ENCODE measurements at regions not wholly inside any gene's neighbourhood (a gene's known extent, or its start where the extent isn't known, plus 50 kb on each side); places are given as distances from the start of the nearest gene placed in this dataset.

- Histone ChIP-seq H3K36me3 (no peaks in the 10 kb centered on the region), H3F3A (ENCODE audit: low read depth) (no peaks in the 10 kb centered on the region), H3K4me1 (peaks cover 5% of the 10 kb centered on the region), H3K4me2 (no peak overlapping the region), H3K27me3 (no peaks in the 10 kb centered on the region), H3K27ac (no peak overlapping the region), H3K9ac (no peak overlapping the region), H2AFZ (replicated peaks) (no peak overlapping the region), H3K4me3 (no peak overlapping the region), H4K20me1 (ENCODE audit: low read depth) (no peaks in the 10 kb centered on the region), H3K79me2 (ENCODE audit: low read depth) (no peaks in the 10 kb centered on the region), H3K9me3 (ENCODE audit: low read depth) (no peaks in the 10 kb centered on the region)
- Mint-ChIP-seq H3K27me3 (ENCODE audit: insufficient read depth, low read depth) (peaks cover 4% of the 10 kb centered on the region), H3K27ac (no peak overlapping the region), H3K4me1 (peaks cover 13% of the 10 kb centered on the region), H3K36me3 (no peaks in the 10 kb centered on the region), H3K9me3 (no peaks in the 10 kb centered on the region), H3K4me3 (no peak overlapping the region)
- TF ChIP-seq EZH2phosphoT487 (IDR thresholded peaks at IDR 0.05) (no peak), CTCF (IDR thresholded peaks at IDR 0.05) (no peak), EZH2 (IDR thresholded peaks at IDR 0.05) (no peak)
- DNase-seq (ENCODE audit: low spot score), result no peak
Observed at GRCh38 chr2:22957446-22957845, 427.5 kb upstream of the KLHL29 start.

- H3K9ac ChIP-seq, result no peak overlapping the region
- H3K27ac ChIP-seq, result no peak overlapping the region
- Mint-ChIP-seq H3K36me3 (no peaks in the 10 kb centered on the region), H3K27me3 (ENCODE audit: insufficient read depth, low read depth) (peaks cover 3% of the 10 kb centered on the region), H3K27ac (no peak overlapping the region), H3K4me1 (peaks cover 6% of the 10 kb centered on the region), H3K4me3 (no peak overlapping the region), H3K9me3 (no peaks in the 10 kb centered on the region)
- no peaks in the 10 kb centered on the region for H3K9me3 ChIP-seq (ENCODE audit: low read depth)
- no peaks in the 10 kb centered on the region for H3K36me3 ChIP-seq
- H3K4me3 ChIP-seq, result no peak overlapping the region
- no peak overlapping the region for H2AFZ ChIP-seq (replicated peaks)
- H3K4me2 ChIP-seq, result no peak overlapping the region
- DNase-seq (ENCODE audit: low spot score), result no peak
- TF ChIP-seq EZH2 (IDR thresholded peaks at IDR 0.05) (no peak), CTCF (IDR thresholded peaks at IDR 0.05) (no peak), EZH2phosphoT487 (IDR thresholded peaks at IDR 0.05) (no peak)
- H3F3A ChIP-seq (ENCODE audit: low read depth), result no peaks in the 10 kb centered on the region
- no peaks in the 10 kb centered on the region for H3K79me2 ChIP-seq (ENCODE audit: low read depth)
- no peaks in the 10 kb centered on the region for H4K20me1 ChIP-seq (ENCODE audit: low read depth)
- no peaks in the 10 kb centered on the region for H3K27me3 ChIP-seq
- H3K4me1 ChIP-seq, result no peaks in the 10 kb centered on the region
Observed at GRCh38 chr2:22958308-22958707, 426.7 kb upstream of the KLHL29 start.

- Mint-ChIP-seq H3K4me3 (no peak overlapping the region), H3K27me3 (ENCODE audit: insufficient read depth, low read depth) (no peaks in the 10 kb centered on the region), H3K4me1 (peaks cover 11% of the 10 kb centered on the region), H3K27ac (no peak overlapping the region), H3K36me3 (no peaks in the 10 kb centered on the region), H3K9me3 (peaks cover 3% of the 10 kb centered on the region)
- Histone ChIP-seq H3K4me3 (no peak overlapping the region), H3K79me2 (ENCODE audit: low read depth) (no peaks in the 10 kb centered on the region), H2AFZ (replicated peaks) (no peak overlapping the region), H3K27me3 (no peaks in the 10 kb centered on the region), H3K4me1 (peaks cover 20% of the 10 kb centered on the region), H4K20me1 (ENCODE audit: low read depth) (peaks cover 3% of the 10 kb centered on the region), H3F3A (ENCODE audit: low read depth) (peaks cover 19% of the 10 kb centered on the region), H3K36me3 (no peaks in the 10 kb centered on the region), H3K27ac (no peak overlapping the region), H3K9ac (no peak overlapping the region), H3K4me2 (no peak overlapping the region), H3K9me3 (ENCODE audit: low read depth) (no peaks in the 10 kb centered on the region)
- TF ChIP-seq EZH2phosphoT487 (IDR thresholded peaks at IDR 0.05) (no peak), CTCF (IDR thresholded peaks at IDR 0.05) (no peak), EZH2 (IDR thresholded peaks at IDR 0.05) (no peak)
- no peak for DNase-seq (ENCODE audit: low spot score)
Observed at GRCh38 chr2:22967756-22968155, 417.2 kb upstream of the KLHL29 start.
